ENCODE measurements at regions not wholly inside any gene's neighbourhood (a gene's known extent, or its start where the extent isn't known, plus 50 kb on each side); places are given as distances from the start of the nearest gene placed in this dataset.

DNA sequence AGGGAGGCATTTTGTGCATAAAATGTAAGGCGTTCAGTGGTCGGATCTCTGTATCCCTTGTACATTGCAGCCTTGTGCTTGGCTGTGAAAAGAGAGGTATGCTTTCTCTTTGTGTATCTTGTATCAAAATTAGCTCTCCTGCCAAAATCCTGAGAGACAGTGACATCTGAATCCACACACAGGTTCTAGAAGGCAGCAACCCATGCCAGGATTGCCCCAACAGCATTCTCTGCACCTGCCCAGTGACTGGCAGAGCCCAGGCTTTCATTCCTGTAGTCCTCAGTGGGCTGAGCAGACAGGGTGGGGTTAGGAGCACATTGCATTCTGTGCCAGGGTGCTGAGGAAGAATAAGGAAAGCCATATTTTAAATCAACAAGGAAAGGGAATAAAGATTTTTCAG is 740.3 kb upstream of the RAB6C start:
- no peak for FAIRE-seq

GRCh38 chr2:129240061-129240460 is 739.4 kb upstream of the RAB6C start:
- no peak for FAIRE-seq

GRCh38 chr2:129242269-129242668 is 737.2 kb upstream of the RAB6C start:
- no peak for FAIRE-seq

DNA sequence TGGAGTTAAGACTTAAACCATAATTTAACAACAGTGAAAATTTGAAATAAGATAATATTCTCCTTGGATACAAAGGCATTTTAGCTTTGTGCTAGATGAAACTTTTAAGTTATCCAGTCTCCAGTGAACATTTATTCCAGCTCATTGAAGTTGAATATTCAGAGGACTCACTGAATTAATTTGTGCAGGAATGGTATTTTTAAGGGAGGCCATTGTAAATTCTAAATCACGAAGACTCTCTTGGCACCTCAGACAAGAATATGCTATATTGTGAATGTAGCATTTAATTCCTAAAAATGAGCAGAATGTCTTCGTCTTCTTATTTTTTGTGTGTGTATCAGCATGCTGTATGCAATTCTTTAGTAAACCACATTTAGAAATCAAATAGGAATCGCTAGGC is 731.7 kb upstream of the RAB6C start:
- FAIRE-seq, result no peak

GRCh38 chr2:129248198-129248597 is 731.3 kb upstream of the RAB6C start:
- no peak for FAIRE-seq

DNA sequence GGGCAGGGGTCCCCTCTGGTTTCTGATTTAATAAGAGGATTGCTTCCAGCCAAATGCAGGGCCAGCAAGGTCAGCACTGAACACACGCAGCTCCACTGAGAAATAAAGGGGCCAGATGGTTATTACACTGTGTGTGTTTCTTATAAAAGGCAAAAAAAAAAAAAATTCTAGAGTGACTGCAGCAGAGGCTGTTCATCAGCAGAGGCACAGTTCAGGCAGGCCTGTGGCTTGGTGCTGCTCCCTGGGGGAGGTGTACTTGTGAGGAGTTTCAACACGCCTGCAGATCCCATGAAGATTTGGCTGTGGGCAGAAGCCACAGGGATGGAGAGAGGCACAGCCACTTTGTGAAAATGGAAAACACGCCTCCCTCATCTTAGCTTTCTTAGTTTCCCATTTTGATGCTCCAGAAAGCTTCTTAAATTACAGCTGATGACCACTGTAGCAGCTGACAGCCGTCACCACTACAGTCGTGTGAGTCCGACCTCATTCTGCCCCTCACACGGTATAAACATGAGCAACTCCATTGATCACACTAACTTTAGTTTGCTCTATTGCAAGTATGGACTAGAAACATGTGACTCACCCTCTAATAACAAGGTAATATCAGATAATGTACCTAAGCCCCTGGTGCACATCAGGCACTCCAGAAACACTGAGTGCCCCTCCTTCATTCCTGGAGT is 726.5 kb upstream of the RAB6C start:
- FAIRE-seq, result no peak

GRCh38 chr2:129253461-129253812 is 726.0 kb upstream of the RAB6C start:
- no peak for FAIRE-seq

DNA sequence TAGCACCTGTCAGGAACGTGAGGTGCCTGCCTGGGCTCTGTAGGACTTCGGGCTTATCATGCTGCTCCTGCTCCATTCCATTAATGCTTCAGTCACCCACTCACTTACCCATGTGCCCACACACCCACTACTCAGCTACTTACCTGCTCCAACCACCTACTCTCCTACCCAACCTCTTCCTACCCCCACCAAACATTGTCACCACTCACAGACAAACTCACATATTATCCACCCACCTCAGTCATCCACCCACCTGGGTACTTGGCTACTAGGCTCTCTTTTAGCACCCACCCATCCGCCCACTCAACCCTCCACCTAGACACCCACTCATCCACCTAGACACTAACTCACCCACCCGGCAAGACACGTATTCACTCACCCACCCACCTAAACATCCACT is 724.7 kb upstream of the RAB6C start:
- no peak for FAIRE-seq

- no peak for FAIRE-seq
These were observed 723.7 kb upstream of the RAB6C start for GRCh38 chr2:129255610-129256313.

DNA sequence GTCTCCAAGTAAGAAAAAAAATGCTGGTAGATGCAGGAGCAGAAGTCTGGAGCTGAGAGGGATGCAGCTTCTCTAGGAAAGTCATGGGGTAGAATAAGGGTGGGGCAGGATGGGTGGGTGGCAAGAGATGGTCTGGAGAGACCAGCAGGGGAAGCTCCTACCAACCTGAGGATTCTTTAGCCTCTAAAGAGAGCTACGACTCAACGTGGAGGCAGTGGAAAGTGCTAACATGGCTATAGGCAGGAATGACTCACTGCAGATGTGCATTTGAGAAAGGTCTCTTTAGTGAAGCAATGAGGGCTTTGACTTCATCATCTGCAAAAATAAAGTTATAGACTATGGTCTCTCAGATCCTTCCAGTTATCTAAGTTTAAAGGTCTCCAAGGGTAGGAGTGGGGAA is 722.8 kb upstream of the RAB6C start:
- FAIRE-seq, result no peak

GRCh38 chr2:129262934-129263333 is 716.5 kb upstream of the RAB6C start:
- FAIRE-seq, result no peak

GRCh38 chr2:129263939-129264338 is 715.5 kb upstream of the RAB6C start:
- no peak for FAIRE-seq

GRCh38 chr2:129267559-129267958 is 711.9 kb upstream of the RAB6C start:
- no peak for FAIRE-seq

DNA sequence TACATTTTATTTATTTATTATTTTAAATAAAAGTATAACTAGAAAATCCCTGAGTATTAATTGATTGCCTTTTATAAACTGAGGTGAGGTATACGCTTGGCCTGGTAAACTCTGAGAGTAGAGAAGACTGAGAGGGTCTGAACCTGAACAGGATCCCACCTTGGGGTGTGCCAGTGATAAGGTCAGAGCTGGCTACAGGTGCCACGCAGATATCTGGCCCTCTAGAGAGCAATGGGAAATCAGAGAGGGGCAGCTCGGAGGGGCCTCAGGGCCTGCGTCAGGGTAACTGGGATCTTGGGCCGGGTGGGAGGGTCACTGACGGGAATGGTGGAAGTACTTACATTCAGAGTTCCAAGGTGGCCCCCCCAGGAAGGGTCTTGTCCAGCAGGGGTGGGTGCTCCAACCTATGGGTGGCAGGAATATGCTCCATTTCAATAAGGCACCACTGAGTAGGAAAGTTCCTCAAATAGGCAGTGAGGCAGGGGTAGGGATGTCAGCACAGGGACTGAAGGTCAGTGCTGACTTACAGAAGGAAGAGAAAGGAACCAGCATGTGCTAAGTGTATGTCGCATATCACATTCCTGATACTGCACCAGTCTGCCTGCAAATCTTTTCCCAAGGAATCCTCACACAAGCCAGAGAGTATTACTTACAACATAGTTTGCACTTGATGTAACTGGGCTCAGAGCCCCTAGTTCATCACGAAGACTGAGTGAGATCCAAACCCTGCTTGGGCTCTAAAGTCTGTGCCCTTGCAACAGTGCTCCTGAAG is 706.0 kb upstream of the RAB6C start:
- FAIRE-seq, result no peak

DNA sequence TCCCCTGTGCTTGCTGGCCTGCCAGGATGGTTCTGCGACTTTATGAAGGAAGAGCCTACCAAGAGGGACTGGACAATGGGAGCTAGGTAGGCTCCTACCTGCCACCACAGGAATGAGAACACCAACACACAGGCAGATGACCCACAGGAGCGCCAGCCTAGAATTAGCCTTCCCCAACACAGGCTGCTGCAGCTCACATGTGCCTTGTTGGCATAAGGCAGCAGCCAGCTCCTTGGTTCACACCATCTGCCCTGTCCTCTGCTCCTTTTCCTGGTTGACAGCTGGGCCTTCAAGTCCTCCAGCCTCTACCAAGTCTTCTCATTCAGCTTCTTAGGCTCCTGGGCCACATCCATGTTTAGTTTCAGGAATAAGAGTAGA is 705.4 kb upstream of the RAB6C start:
- no peak for FAIRE-seq

- no peak for FAIRE-seq
These were observed 704.5 kb upstream of the RAB6C start for GRCh38 chr2:129274918-129275317.

DNA sequence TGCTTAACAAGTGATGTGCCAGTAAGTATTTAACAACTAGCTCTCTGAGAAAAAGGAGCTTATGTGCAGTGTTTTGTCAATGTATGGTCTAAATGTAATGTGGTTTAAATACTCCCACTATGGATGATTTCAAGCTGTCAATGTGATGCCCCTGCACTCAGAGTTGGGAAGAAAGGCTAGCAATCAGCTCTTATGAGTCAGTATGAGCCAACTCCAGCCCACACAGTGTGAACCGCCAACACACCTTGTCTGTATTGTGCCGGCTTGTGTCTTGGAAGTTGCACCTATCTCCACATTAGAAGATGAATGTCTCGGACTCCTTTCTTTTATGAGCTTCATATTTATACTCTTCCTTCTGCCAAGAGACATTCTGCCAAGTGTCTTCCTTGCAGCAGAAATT is 703.8 kb upstream of the RAB6C start:
- FAIRE-seq, result no peak

GRCh38 chr2:129276978-129277584 is 702.4 kb upstream of the RAB6C start:
- no peak for FAIRE-seq

- no peak for FAIRE-seq
These were observed 701.9 kb upstream of the RAB6C start for GRCh38 chr2:129277585-129277981.

GRCh38 chr2:129281791-129282530 is 697.5 kb upstream of the RAB6C start:
- FAIRE-seq, result no peak

- FAIRE-seq, result no peak
These were observed 694.5 kb upstream of the RAB6C start for GRCh38 chr2:129285012-129285411.

GRCh38 chr2:129293326-129293725 is 686.1 kb upstream of the RAB6C start:
- no peak for FAIRE-seq

DNA sequence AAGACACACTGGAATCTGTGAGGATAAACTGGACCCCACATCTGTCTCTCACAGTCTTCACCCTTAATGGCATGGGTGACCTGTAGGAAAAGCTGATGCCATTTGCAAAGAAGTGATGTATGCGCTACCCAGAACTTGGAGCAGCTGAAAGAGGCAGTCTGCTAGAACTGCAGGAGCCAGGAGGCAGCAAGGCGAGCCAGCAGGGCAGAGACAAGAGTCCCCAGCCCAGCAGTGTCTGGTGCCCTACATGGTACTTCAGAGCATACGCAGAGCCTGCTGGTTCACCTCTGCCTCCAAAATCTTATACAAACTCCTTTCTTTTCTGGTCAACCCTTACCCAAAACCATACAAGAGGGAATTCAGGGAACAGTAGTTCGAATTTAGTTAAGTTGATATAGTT is 683.1 kb upstream of the RAB6C start:
- FAIRE-seq, result no peak

Measured in endometrium (tissue), 2 donors.